GM12873 (cell line): ENCODE measurements at regions not wholly inside any gene's neighbourhood (a gene's known extent, or its start where the extent isn't known, plus 50 kb on each side); places are given as distances from the start of the nearest gene placed in this dataset.
A peak's percentile ranks its signal among the peaks of the same experiment; 100 is the strongest.

Source experiments
- CTCF ChIP-seq: IDR thresholded peaks from 2 replicates; pipeline ENCODE4 v1.5.1; 2012; ENCODE audit warnings: low read depth, mild to moderate bottlenecking, moderate library complexity, low read length, control low read depth; ENCODE audit not compliant: insufficient read depth; ENCODE audit errors: missing control alignments

- TF ChIP-seq CTCF, result no peak
Measured at GRCh38 chr11:97290464-97291041, 900.7 kb downstream of the JRKL start.

GRCh38 chr11:97296301-97296700 lies 906.5 kb downstream of the JRKL start:
- no peak for TF ChIP-seq CTCF

GRCh38 chr11:97309291-97309690 lies 919.5 kb downstream of the JRKL start:
- TF ChIP-seq CTCF, result no peak

GRCh38 chr11:97325693-97326092 lies 935.9 kb downstream of the JRKL start:
- TF ChIP-seq CTCF, result peak; percentile 22

GRCh38 chr11:97332271-97332670 lies 942.5 kb downstream of the JRKL start:
- TF ChIP-seq CTCF, result no peak

GRCh38 chr11:97336064-97336463 lies 946.3 kb downstream of the JRKL start:
- no peak for TF ChIP-seq CTCF

GRCh38 chr11:97345032-97345431 lies 955.2 kb downstream of the JRKL start:
- no peak for TF ChIP-seq CTCF
